ENCODE measurements at regions not wholly inside any gene's neighbourhood (a gene's known extent, or its start where the extent isn't known, plus 50 kb on each side); places are given as distances from the start of the nearest gene placed in this dataset.

DNA sequence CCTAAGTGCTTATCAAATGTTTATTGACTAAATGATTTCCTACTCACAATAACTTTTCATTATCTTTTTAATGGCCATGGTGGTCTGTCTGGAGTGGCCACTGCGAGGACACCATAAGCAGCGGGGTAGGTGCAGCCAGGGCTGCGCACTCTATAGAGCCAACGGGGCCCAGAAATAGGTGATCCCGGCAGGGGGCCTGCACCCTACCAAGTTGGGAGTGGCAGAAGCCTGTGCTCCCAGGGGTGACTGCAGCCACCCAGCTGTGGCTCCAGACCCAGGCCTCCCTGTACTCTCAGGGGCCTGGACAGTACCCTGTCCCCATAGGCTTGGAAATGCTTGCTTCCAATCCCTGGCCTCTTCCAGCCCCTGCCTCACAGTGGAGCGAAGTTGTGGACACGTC is 426.4 kb upstream of the FAT3 start:
- no peak for DNase-seq

DNA sequence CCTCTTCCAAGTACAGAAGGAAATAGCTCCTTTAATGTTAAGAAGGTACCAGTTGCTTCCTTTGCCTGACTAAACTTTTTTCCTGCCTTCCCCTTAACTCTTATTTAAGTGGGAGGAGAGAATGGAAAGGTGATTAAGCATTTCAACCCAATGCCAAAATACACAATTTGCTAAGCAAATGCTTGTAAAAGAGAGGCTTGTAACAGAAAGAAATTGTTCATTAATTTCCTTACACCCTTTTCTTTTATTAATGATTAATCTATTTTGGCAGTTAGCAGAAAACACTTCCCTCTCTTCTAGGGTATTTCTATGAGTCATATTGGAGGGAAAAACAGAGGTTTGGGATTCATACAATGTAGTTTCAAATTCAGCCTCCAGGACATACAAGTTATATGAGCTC is 427.6 kb upstream of the FAT3 start:
- DNase-seq, result no peak

DNA sequence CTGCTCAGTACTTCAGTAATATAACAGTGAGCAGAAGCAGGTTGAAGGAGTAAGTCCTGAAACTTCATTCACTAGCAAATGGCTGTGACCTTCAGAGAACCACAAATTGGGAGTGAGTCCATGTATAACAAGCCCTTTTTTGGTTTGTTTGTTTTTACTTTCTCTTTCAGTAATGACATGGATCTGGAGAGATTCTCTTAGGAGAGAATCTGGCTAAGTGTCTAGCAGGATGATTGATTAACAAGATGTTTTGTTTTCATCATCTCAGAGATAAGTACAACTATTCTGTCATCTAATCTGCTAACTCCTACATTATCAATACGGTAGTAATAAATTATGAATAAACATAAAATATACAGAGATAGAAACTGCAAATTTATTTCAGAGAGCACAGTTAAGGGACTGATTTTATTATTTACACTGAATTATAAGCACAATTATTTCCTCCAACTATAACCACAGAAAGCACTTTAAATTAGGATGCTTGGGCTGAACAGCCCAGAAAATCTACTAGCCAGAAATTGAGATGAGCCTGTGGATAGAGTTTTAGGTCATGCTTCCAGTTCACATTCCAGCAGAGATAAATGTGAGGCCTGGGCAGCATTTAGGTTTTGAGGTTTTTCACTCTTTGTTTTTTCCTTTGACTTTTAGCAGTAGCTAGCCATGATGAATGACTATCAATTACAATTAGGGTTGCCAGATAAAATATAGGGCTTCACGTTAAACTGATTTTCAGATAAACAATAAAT is 429.3 kb upstream of the FAT3 start:
- DNase-seq, result no peak

DNA sequence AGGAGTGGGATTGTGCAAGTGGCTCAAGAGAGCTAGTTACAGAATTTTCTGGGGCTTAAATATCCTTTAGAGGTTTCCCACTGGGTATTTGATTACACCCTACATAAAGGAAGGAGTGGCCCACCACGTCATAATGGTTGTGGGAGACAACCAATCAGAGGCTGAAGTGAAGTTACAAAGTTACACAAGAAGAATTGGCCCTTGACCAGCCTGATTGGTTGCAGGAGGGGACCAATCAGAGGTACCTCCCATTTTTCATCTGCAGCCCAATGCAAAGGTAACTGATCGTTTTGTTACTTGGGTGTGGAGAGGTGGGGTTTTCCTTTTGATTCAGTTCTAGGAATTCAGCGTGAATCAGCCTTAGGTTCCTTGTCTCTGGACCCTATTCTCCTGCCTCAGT is 430.5 kb upstream of the FAT3 start:
- no peak for DNase-seq

DNA sequence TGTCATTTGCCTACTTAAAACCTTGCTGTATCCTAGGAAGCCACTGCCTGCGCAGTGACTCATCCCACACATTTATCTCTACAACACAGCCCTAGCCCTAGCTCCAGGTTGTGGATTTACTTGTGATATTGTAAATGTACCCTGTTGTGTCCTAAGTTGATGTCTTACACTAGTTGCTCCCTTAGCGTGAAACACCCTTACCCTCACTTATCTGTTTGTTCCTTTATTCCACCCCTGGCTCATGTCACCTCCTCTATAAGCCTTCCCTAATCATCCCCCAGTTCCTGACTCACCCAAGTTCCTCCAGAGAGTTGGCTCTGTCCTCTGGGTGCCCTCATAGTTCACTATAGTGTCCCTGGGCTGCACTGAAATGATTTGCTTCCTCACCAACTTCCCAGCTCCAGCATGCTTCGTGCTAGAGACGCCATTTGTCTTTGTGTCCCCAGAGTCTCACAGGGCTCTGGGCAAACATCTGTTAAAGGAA is 431.8 kb upstream of the FAT3 start:
- DNase-seq, result no peak

DNA sequence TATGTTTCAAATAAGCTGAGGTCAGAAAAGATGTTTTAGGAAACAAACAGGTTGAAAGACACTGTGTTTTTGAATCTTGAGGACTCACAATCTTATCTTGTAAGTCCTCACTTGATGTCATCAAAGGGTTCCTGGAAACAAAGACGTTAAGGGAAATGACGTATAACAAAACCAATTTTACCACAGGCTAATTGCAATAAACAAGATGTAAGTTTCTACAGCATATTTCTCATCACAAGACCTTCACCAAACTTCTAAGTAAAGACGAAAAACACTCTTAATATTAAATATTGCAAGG is 433.5 kb upstream of the FAT3 start:
- DNase-seq, result no peak

DNA sequence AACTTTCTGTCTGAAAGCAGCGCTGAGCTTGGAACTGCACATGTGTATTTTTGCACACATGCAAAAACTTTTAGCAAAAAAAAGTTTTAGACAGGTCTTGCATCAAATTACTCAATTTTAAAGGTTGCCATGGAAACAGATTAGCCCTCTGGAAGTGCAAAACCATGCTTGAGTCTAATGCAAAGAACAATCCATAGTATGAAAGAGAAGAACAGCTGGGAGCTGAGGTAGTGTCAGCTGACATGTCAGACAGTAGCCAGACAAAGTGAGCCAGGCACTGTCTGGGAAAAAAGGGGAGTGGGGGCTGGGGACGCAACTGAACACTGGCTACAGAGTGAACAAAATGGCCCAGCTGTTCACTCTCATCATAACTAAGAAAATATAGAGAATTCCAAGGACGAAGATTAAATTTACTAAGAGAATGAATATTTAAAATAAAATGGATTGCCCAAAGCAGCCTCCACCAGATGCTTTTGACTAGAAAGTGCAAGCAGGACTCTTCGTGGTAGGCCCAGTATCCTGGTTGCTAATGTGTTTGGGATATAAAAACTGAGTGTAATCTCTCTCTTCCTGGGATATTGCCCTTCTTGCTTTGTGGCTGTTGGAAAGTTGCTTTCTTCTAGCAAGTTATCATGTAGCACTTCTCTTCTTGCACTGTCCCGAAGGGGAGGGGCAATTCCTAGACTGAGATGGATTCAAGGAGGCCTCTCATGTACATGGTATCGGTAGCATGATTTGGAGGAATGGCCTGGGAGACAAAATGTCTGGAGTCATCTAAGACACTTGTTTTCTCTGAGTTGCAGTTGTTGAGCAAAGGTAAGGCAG is 434.1 kb upstream of the FAT3 start:
- no peak for DNase-seq

DNA sequence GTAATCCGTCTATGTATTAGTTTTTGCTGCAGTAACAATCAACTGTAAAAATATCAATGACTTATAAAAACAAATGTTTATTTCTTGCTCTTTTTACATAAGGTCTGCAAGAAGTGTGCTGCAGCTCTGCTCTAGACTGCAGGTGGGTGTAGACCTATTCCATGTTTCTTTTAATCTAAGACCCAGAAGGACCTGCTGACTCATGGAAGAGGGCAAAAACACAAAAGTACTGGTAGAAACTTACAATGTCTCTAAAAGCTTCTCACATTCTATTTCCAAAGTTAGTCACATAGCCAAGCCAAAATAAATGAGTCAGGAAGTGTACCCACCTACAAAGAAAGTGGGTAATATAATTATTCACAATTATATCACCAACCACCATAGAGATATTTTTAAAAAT is 435.9 kb upstream of the FAT3 start:
- no peak for DNase-seq

DNA sequence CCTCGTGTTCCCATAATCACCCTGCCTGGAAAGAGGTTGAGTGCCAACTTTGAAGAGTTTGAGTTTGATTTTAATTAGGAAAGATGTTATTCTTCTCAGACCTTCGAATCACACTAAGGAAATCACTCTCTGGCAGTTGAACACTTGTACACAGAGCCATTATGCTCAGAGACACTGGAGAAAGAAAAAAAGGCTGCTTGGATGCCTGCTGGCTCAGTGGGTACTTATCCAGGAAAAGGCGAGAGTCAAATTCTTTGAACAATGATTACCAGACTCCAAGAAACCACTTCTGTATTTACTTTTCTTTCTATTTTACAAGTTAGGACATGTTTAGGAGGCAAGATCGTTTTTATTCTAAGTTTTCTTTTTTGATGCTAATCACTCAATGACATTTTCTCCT is 438.5 kb upstream of the FAT3 start:
- DNase-seq, result peak; percentile 46

DNA sequence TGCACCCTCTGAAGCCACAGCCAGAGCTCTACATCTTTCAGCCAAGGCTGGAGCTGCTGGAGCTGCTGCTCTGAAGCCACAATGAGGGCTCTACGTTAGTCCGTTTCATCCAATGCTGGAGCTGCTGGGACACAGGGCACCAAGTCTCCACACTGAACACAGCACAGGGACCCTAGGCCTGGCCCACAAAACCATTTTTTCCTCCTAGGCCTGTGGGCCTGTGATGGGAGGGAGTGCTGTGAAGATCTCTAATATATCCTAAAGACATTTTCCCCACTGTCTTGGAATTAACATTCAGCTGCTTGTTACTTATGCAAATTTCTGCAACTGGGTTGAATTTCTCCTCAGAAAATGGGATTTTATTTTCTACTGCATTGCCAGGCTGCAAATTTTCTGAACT is 441.4 kb upstream of the FAT3 start:
- DNase-seq, result no peak

DNA sequence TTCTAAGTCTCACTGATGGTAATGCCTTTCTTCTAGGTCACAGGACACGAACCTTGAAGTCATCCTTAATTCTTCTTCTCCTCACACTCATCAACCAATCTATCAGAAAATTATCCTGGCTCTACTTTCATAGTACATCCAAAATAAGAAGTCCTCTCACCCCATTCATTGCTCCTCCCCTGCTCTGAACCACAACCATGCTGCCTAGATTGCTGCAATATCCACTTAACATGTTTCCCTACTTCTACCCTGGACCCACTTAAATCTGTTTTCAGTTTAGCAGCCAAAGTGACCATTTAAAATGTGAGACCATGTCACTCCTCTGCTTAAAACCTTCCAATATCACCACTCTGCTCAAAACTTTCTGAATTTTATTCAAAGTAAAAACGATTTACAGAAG is 445.9 kb upstream of the FAT3 start:
- no peak for DNase-seq

DNA sequence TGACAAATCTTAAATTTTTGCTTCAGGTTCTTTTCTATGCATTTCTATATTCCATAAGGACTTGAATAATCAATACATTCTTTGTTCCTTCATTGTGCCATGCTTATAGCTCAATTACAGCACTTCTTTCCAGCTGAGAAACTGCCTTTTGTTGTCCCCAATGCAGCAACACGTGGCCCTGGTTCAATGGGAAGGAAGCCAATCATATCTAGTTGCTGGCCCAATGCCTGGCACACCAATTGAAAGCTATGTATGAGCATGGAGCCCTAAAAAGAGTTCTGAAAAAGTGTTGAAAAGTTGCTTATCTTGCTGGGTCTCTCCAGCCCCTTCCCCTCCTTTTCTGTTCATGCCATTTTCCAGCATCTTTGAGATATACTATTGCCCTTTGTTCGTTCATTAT is 448.0 kb upstream of the FAT3 start:
- peak; percentile 7 for DNase-seq

DNA sequence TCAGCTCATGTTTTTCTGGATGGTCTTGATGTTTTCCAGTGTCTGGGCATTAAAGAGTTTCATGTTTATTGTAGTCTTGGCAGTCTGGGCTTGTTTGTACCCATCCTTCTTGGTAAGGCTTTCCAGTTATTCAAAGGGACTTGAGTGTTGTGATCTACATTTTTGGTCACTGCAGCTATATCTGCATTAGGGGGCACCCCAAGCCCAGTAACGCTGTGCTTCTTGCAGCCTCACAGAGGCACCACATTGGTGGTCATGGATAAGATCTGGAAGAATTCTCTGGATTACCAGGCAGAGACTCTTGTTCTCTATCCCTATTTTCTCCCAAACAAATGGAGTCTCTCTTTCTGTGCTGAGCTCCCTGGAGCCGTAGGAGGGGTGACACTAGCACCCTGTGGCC is 451.5 kb upstream of the FAT3 start:
- DNase-seq, result peak; percentile 16

DNA sequence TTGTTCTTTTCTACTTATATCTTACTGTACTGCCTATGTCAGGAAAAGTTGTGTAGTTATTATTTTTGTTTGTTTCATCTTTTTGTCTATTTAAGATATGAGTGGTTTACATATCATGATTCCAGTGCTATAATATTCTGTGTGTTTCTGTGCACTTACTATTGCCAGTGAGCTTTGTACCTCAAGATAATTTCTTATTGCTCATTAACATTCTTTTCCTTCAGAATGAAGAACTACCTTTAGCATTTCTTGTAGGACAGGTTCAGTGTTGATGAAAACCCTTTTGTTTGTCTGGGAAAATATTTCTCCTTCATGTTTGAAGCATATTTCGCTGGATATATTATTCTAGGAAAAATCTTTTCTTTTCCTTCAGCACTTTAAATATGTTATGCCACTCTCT is 452.7 kb upstream of the FAT3 start:
- no peak for DNase-seq

DNA sequence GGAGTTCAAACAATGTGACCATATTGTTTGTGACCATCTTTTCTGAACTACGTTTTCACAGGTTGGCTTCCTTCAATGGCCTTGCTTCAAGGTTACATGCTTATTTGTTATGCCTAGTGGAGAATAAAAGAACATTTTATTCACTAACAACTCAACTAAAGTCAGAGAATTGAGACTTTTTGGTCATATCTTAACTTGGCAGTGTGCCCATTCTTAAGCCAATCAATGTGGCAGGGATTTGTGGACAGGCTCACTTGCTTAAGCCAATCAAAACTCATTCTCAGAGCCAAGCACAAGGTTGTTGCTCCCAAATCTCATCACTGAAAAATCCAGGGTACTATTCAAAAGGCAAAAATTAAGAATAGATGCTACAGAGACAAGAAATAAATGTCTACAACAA is 455.8 kb upstream of the FAT3 start:
- DNase-seq, result no peak

DNA sequence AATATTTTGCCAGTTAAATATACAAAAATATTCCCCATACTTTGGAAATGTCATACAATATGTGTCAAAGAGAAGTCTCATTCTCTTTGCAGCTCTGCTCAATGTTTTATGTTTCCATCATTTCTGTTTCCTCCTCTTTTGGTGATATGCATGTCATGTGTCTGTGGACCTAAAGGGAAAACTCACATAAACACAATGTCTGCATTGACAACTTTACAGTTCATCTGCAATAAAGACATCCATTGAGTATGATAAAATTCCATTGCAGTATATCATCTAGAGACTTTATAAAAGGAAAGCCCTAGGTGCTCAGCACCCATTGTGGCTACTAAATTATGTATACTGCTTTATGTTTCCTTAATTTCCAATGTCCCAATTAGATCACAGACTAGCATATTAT is 461.3 kb upstream of the FAT3 start:
- DNase-seq, result no peak

DNA sequence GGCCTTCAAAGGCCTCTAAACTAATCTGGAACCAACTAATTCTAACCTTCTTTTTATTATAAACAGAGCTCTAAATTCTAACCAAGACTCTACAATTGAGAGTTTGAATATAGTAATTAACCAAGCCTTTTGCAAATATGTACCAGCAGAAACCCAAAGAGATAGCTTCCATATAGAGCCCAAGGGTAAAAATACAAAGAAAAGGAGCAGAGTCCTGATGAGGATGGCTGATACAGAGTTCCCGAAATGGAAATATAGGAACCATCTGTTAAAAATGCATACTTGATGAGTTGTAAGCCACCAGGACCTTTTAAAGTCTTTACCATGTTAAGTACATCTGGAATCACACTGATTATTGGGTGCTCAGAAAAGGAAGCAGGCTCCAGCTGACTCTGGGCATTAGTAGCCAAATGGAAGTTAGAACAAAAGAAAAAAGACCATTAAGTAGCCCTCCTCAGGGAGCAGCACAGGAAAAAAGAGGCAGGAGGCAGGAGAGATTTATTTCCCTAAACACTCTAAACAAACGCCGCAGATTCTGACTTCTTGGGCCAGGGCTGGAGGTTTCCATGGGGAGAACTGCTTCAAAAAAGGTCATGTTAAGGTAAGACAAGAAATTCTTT is 463.1 kb upstream of the FAT3 start:
- no peak for DNase-seq

DNA sequence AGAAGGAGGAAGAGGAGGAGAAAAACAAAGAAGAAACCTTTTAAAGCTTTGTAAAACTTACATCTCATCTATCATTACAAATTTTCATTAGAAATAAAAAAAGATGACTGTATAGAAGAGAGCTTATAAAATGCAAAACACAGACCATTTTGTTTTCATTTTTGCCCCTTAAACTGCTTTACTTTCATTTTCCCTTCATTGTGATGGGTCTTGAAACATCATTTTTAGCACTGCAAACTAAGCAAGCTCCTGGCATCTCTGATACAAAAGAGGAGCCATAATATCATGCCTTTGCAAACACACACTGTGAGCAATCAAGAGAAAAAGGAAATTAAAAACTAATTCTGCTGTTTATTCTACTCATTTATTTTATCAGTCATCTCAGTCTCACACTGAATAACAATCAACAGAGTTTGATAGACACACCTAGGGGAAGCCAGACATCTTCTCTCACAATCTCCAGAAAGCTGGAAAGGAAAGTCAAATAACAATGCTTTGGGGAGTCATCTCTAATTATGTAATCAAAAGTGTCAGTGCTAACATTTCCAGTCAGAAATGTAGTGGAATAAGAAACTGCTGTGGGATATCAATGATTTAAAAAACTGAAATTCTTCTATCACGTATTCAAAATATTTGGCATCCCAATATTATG is 467.7 kb upstream of the FAT3 start:
- no peak for DNase-seq

DNA sequence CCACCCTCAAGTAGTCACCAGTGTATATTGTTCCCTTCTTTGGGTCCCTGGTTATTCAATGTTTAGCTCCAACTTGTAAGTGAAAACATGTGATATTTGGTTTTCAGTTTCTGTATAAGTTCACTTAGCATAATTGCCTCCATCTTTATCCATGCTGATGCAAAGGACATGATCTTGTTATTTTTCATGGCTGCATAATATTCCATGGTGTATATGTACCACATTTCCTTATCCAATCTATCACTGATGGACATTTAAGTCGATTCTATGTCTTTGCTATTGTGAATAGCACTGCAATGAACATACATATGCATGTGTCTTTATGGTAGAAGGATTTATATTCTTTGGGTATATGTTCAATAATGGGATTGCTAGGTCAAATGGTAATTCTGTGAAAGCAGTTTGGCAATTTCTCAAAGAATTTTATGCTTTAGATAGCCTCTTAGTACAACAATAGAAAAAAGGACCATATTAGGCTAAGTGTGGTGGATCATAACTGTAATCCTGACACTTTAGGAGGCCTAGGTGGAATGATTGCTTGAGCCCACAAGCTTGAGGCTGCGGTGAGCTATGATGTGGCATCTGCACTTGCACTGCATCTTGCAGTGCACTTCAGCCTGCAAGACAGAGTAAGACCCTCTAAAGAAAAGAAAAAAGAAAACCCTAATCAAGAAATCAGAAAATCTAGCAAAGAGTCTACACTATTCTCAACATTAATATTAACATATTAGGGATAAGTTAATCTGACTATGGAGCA is 468.5 kb upstream of the FAT3 start:
- no peak for DNase-seq

DNA sequence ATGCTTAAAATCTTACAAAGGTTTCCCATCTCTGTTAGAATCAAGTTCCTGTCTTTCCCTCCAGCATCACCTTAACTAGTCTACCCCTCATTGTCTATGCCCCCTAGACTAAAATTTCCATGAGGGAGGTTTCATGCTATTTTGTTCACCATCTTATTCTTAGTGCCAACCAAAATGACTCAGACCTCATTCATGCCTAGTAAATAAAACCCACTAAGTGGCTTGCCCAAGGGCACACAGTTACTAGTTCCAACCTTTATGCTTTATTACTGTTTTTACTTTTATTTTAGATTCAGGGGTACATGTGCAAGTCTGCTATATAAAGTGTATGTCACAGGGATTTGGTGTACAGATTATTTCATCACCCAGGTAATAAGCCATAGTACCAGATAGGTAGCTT is 469.1 kb upstream of the FAT3 start:
- DNase-seq, result no peak

DNA sequence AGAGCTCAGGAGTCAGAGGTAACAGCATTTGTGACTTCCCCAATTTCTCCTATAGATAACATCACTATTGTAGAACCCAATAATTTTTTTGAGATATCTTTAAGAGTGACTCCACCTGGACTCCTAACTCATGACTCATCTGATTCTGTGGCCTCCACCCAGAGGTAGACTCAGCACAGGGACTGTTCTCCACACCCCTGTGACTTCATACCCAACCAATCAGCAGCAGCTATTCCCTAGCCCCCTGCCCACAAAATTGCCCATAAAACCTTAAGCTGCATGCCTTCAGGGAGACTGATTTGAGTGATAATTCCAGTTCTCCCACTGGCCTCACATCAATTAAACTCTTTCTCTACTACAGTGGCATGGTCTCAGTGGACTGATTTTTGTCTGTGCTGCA is 475.4 kb upstream of the FAT3 start:
- no peak for DNase-seq

DNA sequence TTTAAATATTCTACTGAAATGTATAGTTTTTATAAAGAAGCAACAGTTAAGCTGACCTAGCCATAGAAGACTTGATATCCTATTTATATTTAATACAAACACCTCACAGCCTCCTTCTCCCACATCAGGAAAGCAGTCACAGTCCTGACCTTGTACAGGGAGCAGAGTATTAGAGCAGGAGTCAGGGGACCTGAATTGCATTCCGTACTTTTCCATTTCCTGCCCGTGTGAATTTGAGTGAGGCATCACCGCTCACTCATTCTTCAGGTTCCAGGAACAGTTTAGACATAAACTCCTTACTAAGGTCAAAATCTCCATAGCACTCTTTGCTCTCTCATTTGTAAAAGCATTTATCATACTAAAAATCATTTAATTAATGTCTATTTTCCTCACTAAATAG is 482.5 kb upstream of the FAT3 start:
- no peak for DNase-seq

DNA sequence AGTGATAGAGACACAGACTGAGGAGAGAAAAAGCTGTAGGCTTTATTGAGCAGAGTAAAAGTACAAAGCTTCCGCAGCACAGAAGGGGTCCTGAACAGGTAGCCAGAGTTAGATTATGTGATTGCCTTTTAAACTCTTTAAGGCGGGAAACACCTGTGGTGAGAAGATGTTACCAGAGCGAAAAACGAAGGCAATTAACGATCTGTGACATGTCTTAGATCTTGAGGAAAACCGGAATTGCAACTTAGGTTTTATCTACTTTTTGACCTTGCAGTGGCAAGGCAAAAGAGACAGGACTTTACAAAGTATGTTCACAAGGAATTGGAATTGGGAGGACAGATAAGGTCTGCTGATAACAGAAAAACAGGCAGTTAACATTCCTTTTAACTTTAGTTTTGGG is 493.6 kb upstream of the FAT3 start:
- no peak for DNase-seq

Measured in NCI-H1105 treated with DMSO at 0.1 percent for 48 hours (cell line).